Muscle of arm (tissue), 1 donor: ENCODE measurements at regions not wholly inside any gene's neighbourhood (a gene's known extent, or its start where the extent isn't known, plus 50 kb on each side); places are given as distances from the start of the nearest gene placed in this dataset.

ENCODE experiments used
- DNase-seq: peaks from one replicate; pipeline ENCODE4 v3.0.0-alpha.2; 2013

GRCh38 chr1:219523411-219523810, 89.5 kb downstream of the ZC3H11B start:
- no peak for DNase-seq

DNA sequence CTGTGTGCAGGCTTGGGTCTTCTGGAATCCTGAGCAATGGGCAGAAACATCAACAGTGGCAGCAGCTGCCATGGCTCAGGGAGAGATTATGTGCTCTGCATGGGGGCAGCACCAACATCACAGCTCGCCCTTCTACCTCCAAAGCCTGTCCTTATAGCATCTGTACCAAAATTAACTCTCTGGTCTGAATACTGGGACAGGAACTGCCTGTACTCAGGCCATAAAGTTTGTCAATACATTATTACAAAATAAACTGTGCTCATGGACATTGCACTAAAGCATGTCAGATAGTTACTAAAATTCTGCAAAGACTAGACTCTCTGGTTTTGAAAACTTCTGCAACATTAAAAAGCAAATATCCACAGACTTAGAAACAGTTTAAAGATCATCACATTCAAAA, 91.6 kb downstream of the ZC3H11B start:
- no peak for DNase-seq

DNA sequence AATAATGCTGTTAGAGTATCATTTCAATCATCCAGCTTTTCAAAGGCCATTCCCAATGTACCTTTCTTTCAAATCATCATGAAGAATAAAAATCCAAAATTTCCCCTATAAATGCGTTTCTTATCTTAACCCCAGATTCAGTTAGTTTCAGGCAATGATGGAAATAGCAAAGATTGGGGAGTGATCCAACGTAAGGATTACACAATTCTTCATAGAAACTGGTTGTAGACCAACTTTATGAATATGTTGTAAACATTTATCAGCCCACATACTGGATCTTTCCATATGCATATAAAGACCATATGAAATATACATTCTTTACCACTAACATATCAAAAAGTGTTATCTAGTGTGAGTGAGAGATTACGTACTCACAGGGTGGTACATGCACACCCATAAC, 92.7 kb downstream of the ZC3H11B start:
- DNase-seq = no peak

- DNase-seq = no peak
Measured at GRCh38 chr1:219518907-219519248, 94.0 kb downstream of the ZC3H11B start.

DNA sequence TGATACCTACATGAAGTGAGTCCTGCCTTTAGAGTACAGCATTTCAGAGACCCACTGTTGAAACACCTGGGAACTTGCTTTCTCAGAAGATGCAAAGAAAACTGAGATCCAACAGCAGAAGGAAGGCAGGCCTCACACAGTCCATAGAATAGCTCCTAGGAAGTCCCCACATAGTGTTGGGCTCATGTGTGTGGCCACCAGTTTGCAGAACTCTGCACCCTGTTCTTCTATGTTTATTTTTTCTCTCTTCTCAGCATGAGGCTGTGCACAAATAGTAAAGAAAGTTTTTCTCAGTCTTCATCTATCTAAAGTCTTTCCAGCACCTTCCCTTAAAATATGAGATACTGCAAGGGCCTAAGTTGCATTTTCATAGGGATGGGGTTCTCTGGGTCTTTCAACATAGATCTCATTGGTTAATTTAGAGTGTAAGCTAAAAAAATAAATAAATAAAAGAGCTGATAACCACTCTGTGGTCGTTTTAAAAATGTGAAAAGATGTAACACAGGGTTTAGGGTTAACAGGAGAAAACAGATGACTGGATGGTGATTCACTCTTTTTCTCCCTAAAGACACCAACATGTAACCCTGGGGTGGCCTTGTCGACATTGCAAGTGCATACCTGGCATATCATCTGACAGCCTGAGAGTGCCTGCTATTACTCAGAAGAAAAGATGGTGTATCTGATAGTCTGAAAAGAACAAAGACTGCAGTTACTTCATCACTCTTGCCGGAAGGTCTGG, 94.6 kb downstream of the ZC3H11B start:
- DNase-seq = no peak

- no peak for DNase-seq
Measured at GRCh38 chr1:219517031-219517430, 95.9 kb downstream of the ZC3H11B start.

- DNase-seq = no peak
Measured at GRCh38 chr1:219514728-219515127, 98.2 kb downstream of the ZC3H11B start.

DNA sequence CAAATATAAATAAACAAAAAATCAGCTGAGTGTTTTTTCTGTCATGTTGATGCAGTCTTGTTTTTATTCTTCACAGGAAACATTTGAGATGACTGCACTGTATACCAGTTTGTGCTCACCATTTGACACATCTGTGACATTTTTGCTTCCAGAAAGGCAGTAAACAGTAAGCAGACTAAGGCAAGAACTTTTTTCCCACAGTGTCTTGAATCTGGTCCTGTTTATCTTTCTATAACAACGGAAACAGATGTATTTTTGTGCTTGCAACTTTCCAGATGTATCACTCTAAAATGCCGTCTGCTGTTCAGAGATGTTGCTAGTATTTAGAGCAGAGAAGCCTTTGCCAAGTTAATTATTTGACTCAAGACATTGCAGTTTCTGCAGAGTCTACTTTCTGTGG, 105.5 kb downstream of the ZC3H11B start:
- DNase-seq = peak; percentile 67

GRCh38 chr1:219506936-219507335, 106.0 kb downstream of the ZC3H11B start:
- no peak for DNase-seq

- DNase-seq = no peak
Measured at GRCh38 chr1:219506473-219506899, 106.4 kb downstream of the ZC3H11B start.

DNA sequence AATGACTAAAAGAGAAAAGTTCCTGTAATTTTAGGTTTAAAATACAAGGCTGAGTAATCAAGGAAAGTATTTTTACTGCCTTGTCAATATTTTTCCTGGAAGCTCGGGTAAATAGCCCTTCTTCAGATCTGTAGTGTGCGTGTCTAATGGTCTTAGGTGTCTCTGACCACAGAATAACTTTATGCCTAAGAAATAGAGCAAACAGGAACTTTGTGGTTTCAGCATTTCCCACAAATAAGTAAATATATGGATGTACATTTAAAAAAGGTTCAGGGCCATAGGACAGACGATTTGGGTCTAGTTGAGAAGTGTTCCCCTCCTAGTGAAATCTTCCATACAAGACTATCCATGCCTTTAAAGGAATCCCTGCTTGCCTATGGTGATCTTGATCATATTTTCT, 107.0 kb downstream of the ZC3H11B start:
- no peak for DNase-seq

- DNase-seq = peak; percentile 81
Measured at GRCh38 chr1:219503604-219504003, 109.3 kb downstream of the ZC3H11B start.

- no peak for DNase-seq
Measured at GRCh38 chr1:219500327-219500897, 112.5 kb downstream of the ZC3H11B start.

DNA sequence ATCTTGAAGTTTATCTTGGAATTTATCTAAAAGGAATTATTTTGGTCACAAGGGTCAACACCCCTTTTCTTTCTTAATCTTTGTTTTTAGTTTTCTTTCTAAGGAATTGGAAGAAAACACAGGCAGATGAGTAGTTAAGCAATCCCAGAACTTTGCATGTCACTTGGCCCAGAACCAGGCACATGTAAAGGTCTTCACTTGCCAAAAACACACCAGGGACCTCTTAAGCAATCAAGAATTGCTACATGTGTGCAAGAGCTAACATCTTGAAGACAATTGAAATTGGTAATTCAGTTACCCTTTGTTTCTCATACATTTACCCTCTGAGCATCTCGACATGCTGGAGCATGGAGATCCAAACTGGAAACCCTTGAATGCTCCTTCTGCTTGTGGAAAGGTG, 114.2 kb downstream of the ZC3H11B start:
- DNase-seq = peak; percentile 87

DNA sequence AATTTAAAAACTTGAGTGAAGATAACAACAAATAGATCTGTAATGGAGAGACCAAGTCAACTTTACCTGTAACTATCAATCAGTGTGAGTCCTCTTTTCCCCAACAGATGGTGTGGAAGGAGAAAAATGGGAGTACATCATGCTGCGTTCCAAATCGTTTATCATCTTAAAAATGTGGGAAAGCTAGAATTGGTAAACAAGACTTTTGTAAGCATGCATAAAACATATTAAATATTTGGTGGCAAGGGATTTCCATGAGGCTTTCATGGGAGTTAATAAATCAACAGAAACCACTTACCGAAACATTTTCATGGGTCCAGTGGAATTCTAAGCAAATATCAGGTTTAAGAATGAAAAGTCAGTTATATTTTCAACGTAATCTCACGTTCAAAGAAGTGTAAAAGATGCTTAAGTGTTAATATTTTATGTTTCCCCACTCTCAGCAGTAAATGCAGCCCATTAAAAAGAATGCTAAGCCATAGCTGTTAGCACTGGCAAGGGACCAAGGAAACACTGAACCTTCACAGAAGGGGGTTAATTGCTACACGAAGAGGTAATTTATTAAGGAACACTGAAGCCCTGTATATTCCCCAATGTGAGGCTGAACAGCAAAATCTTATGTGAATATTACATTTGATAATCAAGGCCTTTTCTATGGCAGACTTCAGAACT, 117.0 kb downstream of the ZC3H11B start:
- DNase-seq = no peak

GRCh38 chr1:219492717-219493116, 120.2 kb downstream of the ZC3H11B start:
- no peak for DNase-seq

- no peak for DNase-seq
Measured at GRCh38 chr1:219490566-219490965, 122.3 kb downstream of the ZC3H11B start.

- no peak for DNase-seq
Measured at GRCh38 chr1:219489636-219490035, 123.3 kb downstream of the ZC3H11B start.

DNA sequence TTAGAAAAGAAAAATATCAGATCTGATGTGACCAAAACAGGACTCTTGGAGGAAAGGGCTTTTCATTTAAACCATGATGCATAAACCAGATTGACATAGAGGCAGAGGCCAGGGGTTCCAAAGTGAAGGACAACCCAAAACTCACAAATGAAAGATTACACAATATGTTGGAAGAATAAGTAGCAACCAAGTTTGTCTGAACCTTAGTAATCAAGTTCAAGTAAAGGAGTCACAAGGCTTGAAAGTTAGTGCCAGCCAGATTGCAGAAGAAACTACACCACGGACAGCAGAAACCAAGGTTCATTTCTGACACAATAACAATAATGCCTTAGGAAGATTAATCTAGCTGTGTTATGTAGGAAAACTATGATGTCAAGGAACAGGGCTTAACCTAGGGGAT, 124.6 kb downstream of the ZC3H11B start:
- DNase-seq = no peak

DNA sequence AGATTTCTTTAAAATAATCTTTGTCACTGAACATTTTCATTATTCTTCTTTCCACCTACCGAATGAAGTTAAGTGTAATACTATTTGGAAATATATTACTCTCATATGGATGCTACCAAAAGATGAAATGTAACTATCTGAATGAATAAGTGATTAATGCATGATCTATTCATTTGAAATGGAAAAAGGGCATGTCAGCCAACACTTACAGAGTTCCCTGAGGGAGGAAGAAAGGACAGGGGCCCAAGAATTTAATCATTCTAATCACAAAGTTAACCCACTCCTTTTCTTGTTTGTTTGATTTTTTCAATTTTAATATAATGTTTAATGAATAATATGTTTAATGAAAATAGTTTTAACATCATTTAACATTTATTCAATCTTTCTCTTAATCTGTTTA, 129.4 kb downstream of the ZC3H11B start:
- DNase-seq = no peak

GRCh38 chr1:219480011-219480410, 132.9 kb downstream of the ZC3H11B start:
- DNase-seq = no peak

DNA sequence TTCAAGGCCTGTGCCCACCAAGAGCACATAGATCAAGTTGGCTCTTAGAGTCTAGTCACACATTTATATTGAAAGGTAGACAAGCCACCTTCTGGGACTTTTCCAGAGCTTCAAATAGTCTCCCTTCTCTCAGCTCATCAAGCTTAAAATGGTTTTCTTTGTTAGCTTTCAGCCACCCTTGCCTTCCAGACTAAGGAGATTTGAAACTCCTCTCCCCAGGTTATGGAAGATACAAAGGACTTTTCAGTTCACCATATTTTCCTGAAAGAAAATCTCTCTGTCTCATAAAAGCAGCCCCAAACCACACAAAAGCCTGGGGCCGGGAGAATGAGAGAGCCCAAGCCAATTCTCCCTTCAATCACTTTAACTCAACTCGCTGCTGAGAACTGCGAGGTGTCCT, 134.1 kb downstream of the ZC3H11B start:
- DNase-seq = no peak

- DNase-seq = no peak
Measured at GRCh38 chr1:219477861-219478260, 135.0 kb downstream of the ZC3H11B start.
